A673 (cell line): ENCODE measurements at regions not wholly inside any gene's neighbourhood (a gene's known extent, or its start where the extent isn't known, plus 50 kb on each side); places are given as distances from the start of the nearest gene placed in this dataset.

Experiments used
- BruUV-seq: library from RNA; stranded (reverse); fragments of 400-500 nt; replicated peaks from 2 replicates; lab custom pipeline; 2021; lab: Mats Ljungman, UMichigan
- CTCF ChIA-PET: fragments of 300-600 bp; sonication (Branson Sonifier 250); formaldehyde crosslinking; loops from one replicate; lab custom pipeline; 2022; ENCODE audit warnings: antibody characterized with exemption; lab: Charles Lee
- POLR2A ChIA-PET: fragments of 300-600 bp; sonication (Branson Sonifier 250); formaldehyde crosslinking; loops from one replicate; lab custom pipeline; 2022; ENCODE audit warnings: antibody characterized with exemption; ENCODE audit not compliant: low non-redundant PET; lab: Charles Lee
- DNase-seq: peaks from one replicate; pipeline ENCODE4 v3.0.0-alpha.2; 2015; ENCODE audit warnings: low spot score
- H3K27ac ChIP-seq: fragments of 200-600 bp; sonication (generic); 2 replicates; pipeline ENCODE4 v1.5.1; 2016; ENCODE audit warnings: mixed run types, low read depth, mild to moderate bottlenecking, mixed read lengths, antibody characterized with exemption, low read length; ENCODE audit not compliant: poor library complexity, severe bottlenecking
- H3K27me3 ChIP-seq: fragments of 200-600 bp; sonication (generic); replicated peaks from 2 replicates; pipeline ENCODE4 v1.6.1; 2017; ENCODE audit warnings: mixed run types, low read depth, mild to moderate bottlenecking, mixed read lengths, antibody characterized with exemption, low read length; ENCODE audit not compliant: insufficient read depth, poor library complexity
- H3K36me3 ChIP-seq: fragments of 200-600 bp; sonication (generic); 2 replicates; pipeline ENCODE4 v1.6.1; 2016; ENCODE audit warnings: mixed run types, mild to moderate bottlenecking, mixed read lengths, antibody characterized with exemption, low read length; ENCODE audit not compliant: insufficient read depth, poor library complexity, severe bottlenecking
- H3K4me1 ChIP-seq: fragments of 200-600 bp; sonication (generic); 2 replicates; pipeline ENCODE4 v1.6.1; 2017; ENCODE audit warnings: mixed run types, mild to moderate bottlenecking, mixed read lengths, antibody characterized with exemption, low read length; ENCODE audit not compliant: insufficient read depth, poor library complexity, severe bottlenecking
- H3K4me3 ChIP-seq: fragments of 200-600 bp; sonication (generic); 2 replicates; pipeline ENCODE4 v1.5.1; 2016; ENCODE audit warnings: low read depth, mixed run types, mild to moderate bottlenecking, mixed read lengths, low read length; ENCODE audit not compliant: poor library complexity, severe bottlenecking
- H3K9me3 ChIP-seq: fragments of 200-600 bp; sonication (generic); 2 replicates; pipeline ENCODE4 v1.6.1; 2016; ENCODE audit warnings: mixed run types, low read depth, mild to moderate bottlenecking, mixed read lengths, antibody characterized with exemption, low read length; ENCODE audit not compliant: poor library complexity, severe bottlenecking
- CTCF ChIP-seq: fragments of 300-800, 200-600 bp; sonication (generic); conservative IDR thresholded peaks from 2 replicates; pipeline ENCODE4 v1.5.1; 2017; ENCODE audit warnings: low read depth, mild to moderate bottlenecking, antibody characterized with exemption, low read length, moderate library complexity, mixed read lengths
- EZH2 ChIP-seq: fragments of 200-600 bp; sonication (generic); IDR thresholded peaks from 2 replicates; pipeline ENCODE4 v1.6.1; 2017; ENCODE audit warnings: borderline replicate concordance, low read depth, mild to moderate bottlenecking, mixed read lengths, antibody characterized with exemption, low read length; ENCODE audit not compliant: poor library complexity, severe bottlenecking
- intact Hi-C: fragments of 100-400 bp; cut with micrococcal nuclease; formaldehyde crosslinking; loops from one replicate; pipeline ENCODE4 v1.10.0; 2022; ENCODE audit not compliant: unreplicated experiment

GRCh38 chr5:126300293-126300692 lies 122.9 kb upstream of the GRAMD2B start:
- DNase-seq: no peak
- CTCF ChIA-PET: no interaction called here

GRCh38 chr5:126301056-126301455 lies 122.2 kb upstream of the GRAMD2B start:
- Histone ChIP-seq H3K4me3 (no peak overlapping the region), H3K27ac (no peak overlapping the region), H3K4me1 (no peaks in the 10 kb centered on the region), H3K9me3 (no peaks in the 10 kb centered on the region), H3K36me3 (no peaks in the 10 kb centered on the region), H3K27me3 (peaks cover 6% of the 10 kb centered on the region)
- no TSS peak for BruUV-seq
- ChIA-PET CTCF (no interaction called here), POLR2A (no interaction called here)
- TF ChIP-seq EZH2: no peak
- intact Hi-C loops: no loop called here
- no peak for DNase-seq

More at GRCh38 chr5:126300293-126300692, 122.9 kb upstream of the GRAMD2B start:
- Histone ChIP-seq H3K27me3 (peaks cover 6% of the 10 kb centered on the region), H3K27ac (no peak overlapping the region), H3K4me1 (no peaks in the 10 kb centered on the region), H3K4me3 (no peak overlapping the region), H3K9me3 (no peaks in the 10 kb centered on the region), H3K36me3 (no peaks in the 10 kb centered on the region)
- intact Hi-C loops: no loop called here
- BruUV-seq: no TSS peak
- TF ChIP-seq CTCF: no peak
- TF ChIP-seq EZH2: no peak
- POLR2A ChIA-PET: no interaction called here

DNA sequence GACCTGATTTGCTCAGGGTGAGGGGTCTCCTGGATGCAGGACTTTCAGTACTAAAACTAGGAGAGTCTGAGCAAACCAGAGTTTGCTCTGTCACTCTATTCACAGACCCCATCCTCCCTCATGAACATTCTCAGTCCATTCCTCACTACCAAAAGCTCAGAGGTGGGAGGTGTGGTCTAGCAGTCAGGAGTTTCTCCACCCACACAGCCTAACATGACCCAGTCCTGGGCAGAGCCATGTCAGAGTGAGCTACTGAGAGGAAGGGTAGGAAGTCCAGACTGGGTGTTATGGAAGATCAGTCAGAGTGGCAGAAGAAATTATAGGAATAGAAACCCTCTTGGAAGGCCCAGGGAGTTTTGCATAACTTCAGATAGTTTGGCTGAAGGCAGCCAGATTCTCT lies 113.3 kb upstream of the GRAMD2B start:
- H3K4me1 ChIP-seq: no peaks in the 10 kb centered on the region
- CTCF ChIA-PET: no interaction called here
- DNase-seq: no peak
- intact Hi-C loops: no loop called here
- H3K27me3 ChIP-seq: peaks cover 6% of the 10 kb centered on the region
- POLR2A ChIA-PET: no interaction called here
- H3K4me3 ChIP-seq: no peak overlapping the region
- H3K27ac ChIP-seq: no peak overlapping the region
- H3K36me3 ChIP-seq: no peaks in the 10 kb centered on the region
- no TSS peak for BruUV-seq
- no peaks in the 10 kb centered on the region for H3K9me3 ChIP-seq
- no peak for TF ChIP-seq EZH2
- TF ChIP-seq CTCF: no peak

DNA sequence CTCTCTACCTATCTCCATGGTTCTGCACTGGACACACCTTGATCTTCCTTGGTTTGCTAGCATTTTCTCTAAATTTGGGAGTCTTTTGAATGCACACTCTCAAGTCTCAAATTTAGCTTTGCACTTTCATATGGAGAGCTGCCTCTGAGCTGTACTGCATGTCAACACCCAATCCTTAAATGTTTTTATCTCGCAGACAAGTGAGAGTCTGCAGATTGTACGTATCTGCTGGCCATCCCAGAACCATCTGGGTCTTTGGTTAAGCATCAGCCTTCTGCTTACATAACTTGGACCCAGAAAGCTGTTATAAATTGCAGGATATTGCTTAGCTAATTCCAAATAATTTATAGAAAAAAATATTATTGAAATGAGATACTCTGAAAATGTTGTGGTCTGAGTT lies 111.4 kb upstream of the GRAMD2B start:
- POLR2A ChIA-PET: no interaction called here
- H3K4me3 ChIP-seq: no peak overlapping the region
- H3K4me1 ChIP-seq: no peaks in the 10 kb centered on the region
- no peaks in the 10 kb centered on the region for H3K9me3 ChIP-seq
- CTCF ChIA-PET: interaction anchor here (0.5 kb wide), 1 partner anchor 224 kb away, joined by 4 read pairs; no protein-coding TSS in a partner anchor
- no TSS peak for BruUV-seq
- H3K27me3 ChIP-seq: peaks cover 12% of the 10 kb centered on the region
- TF ChIP-seq CTCF: no peak
- TF ChIP-seq EZH2: no peak
- no peaks in the 10 kb centered on the region for H3K36me3 ChIP-seq
- DNase-seq: no peak
- no peak overlapping the region for H3K27ac ChIP-seq
- intact Hi-C loops: no loop called here
